Non-pigmented ciliary epithelial cell (primary cell): ENCODE measurements at regions not wholly inside any gene's neighbourhood (a gene's known extent, or its start where the extent isn't known, plus 50 kb on each side); places are given as distances from the start of the nearest gene placed in this dataset.

Experiments
- DNase-seq: peaks from one replicate; pipeline ENCODE4 v3.0.0-alpha.2; 2010; ENCODE audit warnings: low read depth

DNA sequence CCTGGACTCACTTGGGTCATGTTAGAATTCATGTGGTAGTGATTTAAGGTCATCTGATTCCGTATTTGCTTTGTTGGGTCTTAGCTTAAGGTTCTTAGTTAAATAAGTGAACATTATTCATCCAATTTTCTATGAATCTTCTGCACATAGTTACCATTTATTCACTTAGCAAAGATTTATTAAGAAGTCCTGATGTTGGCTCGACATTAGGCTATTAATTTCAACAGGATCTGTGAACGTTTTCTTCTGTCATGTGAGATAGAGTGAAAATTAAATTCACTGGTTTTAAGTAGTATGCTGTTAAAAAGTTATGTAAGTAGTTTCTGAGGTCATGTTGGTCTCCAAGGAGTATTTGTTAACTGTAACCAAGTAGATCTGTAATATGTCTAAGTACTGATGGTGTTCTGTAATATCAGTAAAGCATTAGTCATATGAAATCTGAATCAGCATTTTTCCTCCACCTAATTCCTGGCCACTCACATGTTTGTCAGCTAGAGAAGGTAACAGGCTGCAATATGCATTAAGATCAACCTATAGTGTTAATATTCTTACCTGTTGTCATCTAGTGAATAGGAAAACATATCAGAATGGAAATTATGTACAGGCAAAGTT, 155.6 kb downstream of the PCDH7 start:
- no peak for DNase-seq

DNA sequence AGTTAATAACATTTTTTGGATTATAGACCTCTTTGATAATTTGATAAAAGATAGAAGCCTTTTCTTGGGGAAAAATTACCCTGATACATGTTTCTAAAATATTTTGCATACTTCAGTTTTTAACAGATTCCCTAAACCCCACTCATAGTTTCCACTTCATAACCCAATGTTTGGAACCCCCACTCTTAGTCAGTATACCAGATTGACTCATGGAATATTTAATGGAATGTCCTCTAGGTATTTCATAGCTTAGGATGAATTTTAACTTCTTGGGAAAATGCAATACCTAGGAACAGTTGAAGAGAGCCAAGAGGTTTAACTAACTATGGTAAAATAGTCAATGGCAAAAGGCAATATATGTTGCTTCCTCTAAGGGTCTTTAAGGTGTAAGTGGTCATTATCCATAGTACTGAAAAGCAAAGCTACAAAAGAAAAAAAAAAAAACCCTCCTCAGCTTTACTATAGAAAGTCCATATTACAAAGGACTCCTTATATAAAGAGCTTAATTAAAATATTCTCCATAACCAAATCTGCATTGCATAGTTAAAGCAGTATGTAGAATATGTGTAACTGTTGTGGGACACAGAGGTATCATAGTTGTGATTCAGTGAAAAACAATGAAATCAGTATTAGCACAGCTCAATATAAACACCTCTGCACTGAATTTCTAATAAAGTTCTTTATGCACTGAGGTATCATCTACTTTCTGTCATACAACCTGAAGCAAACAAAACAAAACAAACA, 159.9 kb downstream of the PCDH7 start:
- no peak for DNase-seq

- DNase-seq = no peak
These were observed 161.8 kb downstream of the PCDH7 start for GRCh38 chr4:30881985-30882384.

GRCh38 chr4:30882443-30882842, 162.3 kb downstream of the PCDH7 start:
- DNase-seq = no peak

DNA sequence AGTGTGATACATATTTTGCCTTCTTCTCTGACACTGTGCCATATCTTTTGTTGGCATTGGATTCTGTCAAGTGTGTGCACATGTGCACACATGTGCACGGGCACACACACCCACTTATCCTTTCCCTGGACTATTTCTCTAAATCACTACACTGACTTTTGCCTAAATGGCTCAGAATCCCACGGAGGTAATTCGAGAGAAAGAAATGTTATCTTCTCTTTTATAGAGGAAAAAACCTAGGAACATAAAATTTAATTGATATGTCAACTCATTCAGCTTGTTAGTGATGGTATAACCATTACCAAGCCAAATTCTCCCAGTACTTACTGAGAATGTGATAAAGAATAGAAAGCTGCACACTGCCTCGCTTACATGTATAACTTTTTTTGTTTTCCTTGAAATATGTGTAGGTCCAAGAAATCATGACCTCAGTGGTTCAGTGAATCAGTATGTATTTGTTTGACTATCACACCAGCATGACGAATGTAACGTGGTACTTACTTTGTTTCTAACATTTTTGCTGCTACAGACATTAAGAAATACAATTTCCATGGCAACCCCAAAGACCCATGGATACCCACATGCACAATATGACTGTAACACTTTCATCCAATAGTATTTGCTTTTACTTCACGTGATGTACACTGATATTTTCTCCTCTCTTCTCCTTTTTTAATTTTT, 163.0 kb downstream of the PCDH7 start:
- no peak for DNase-seq

DNA sequence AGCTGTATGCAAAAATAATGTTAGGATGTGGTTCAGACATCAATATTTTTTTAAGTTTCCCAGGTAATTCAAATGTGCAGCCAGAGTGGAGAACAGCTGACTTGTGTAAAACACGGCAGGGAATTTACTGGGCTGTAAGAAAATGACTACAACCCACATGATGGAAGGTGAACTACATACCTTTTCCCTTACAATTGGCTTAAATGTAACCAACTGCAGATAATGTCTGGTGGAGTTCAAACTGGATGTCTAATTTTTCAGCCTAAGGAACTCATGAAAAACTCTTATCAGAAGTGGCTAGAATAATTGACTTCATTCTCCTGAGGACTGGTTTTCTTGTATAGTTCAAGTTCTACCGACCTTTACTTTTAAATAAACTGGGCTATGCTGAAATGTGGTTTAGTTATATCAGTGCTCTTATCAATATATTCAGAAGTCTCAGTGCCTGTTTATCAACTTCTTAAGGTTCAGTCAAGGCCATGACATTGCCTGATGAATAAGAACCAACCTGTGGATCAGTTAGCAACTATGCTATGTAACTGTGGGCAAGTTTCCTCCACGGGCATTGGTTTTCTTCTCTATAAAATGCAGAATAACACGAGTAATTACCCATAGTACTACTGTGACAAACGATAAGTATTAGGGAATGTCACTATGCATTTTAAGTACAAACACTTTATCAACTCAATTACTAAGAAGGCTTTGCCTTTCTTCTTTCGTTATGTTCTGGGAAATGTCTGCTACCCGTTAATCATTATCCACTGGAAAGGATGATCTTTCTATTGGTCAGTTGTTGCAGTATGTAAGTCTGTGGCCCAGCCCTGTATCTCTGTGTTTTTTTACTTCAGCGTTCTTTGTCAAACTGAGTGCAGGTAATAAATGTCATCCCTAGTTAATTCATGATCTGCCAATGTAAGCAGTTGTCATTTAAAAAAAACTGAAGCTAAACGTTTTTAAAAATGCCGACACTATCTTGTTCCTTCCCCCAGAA, 181.6 kb downstream of the PCDH7 start:
- no peak for DNase-seq

DNA sequence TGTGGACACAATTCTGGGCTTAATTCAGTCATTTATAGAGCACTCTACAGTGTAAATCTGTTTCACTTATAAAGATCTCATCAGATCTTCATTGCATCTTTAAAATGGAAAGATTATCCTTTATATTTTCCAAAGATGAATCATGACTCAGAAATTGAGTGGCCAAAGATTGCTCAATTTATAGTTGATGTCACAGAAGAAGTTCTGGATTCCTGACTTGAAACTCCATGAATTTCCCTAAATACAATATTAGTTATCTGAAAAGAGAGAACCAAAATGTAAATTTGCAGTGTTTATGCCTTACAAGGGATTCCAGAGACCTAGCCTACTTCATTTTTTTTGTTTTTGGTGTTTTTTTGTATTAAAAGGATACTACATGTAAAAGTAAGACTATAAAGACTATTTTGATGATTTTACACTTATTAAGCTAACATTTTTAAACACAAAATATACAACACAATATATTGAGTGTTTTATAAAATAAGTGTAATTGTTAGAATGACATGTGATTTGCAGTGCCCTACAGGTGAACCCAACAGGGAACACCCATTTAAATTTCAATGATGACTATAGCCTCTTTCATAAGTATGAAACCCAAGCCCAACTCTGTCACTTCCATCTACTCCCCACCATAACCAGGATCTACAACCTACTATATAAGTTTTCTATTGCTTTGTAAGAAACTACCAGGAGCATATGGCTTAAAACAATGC, 183.5 kb downstream of the PCDH7 start:
- peak; percentile 4 for DNase-seq

GRCh38 chr4:30904215-30904555, 184.0 kb downstream of the PCDH7 start:
- no peak for DNase-seq

- no peak for DNase-seq
These were observed 184.4 kb downstream of the PCDH7 start for GRCh38 chr4:30904588-30904987.

DNA sequence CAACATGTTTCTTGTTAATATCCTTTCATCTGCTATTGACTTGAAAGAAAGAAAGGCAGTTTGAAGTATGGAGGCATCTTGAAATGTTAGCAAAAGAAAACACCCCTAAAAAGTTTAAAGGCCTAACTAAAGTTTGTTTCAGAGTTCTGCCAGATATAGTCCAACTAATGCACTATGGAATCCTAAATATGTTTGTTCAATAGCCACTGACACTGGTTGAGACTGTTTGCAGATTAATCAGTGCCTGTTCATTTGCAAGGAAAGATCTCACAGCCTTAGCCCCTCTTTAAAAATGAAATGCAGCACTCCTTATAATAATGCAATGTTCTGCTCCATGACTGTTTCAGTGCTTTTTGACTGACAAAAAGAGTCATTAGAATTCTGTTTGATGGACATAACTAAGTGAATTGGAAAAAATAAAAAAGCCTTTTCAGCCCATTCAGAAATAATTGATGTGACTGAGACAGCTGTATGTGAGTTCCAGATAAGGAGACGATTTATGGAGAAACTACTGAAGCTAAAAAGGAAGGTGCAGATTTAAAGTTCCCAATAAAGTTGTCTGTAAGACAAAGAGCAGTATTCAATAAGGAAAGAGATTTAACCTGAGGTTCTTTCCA, 192.0 kb downstream of the PCDH7 start:
- peak; percentile 2 for DNase-seq

DNA sequence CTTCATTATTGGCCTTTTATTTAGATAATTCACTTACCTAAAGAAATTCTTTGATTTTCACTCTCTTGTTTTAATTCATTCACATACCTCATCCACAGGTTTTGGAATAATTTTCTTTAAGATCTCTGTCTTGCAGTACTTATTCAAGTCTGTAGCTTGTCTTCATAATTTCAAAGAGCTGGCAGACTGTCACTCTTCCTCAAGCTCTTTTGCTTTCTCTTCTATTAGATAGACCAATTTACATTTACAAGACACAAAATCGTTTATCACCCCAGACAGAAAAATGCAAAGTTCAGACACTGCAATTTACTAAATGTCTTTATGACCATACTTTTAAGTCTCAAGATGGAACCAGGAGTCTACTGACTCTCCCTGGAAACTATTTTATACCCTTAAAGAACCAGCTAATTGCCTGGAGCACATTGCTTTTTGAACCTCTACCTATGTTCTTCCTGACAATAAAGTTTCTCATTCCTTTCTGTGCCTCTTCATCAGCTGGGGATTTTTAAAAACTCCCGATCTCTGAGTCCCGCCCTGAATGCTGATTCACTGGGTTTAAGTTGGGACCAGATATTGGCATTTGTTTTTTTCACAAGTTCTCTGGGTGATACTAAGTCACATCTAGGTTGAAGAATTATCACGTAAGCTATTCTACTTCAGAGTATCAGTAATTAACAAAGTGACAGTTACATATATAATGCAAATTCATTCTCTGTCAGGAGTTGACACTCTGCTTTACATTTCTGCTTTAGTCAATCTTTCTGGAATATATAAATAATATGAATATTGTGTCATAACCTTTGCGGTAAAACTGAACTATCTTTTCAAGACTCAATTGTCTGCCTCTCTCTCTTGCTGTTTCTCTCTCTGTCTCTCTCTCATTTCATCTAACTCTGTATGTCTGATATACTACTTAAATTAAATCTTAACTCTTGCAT, 196.4 kb downstream of the PCDH7 start:
- no peak for DNase-seq

DNA sequence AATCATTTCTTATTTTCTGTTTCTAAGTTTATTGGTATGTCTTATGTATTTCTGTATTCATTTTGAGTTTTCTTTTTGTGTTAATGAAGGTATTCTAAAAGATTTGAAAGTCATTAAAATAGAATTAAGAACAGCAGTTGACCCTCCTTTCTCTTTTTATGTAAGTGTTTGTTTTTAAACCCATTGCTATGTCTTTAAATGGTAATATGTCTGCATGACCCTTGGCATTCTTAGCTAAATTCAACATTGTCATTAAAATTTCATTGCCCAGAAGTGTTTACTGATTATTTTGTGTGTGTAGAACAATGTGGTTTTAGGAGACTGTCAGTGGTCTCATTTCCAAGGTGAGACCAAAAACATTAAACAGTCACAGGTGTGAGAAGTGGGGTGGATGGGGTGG, 197.8 kb downstream of the PCDH7 start:
- no peak for DNase-seq

GRCh38 chr4:30919458-30919857, 199.3 kb downstream of the PCDH7 start:
- no peak for DNase-seq

GRCh38 chr4:30920043-30920442, 199.9 kb downstream of the PCDH7 start:
- no peak for DNase-seq

DNA sequence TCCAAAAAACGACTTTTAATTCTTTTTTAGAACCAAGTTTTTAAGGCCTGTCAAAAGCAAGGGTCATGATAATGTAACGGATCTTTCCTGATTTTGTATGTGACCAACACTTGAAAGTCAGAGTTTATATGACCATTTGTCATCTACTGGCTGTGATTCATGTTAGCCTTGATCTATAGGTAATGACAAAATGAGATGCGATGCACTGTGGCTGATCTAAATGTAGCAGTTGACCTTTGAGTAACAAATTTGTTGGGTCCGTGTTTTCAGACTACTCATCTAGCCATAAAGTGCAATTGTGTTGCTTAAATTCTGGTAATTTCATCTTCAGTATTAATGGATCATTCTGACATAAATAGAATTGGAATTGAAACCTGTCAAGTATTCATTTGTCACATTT, 202.5 kb downstream of the PCDH7 start:
- no peak for DNase-seq

GRCh38 chr4:30924495-30924894, 204.3 kb downstream of the PCDH7 start:
- no peak for DNase-seq

DNA sequence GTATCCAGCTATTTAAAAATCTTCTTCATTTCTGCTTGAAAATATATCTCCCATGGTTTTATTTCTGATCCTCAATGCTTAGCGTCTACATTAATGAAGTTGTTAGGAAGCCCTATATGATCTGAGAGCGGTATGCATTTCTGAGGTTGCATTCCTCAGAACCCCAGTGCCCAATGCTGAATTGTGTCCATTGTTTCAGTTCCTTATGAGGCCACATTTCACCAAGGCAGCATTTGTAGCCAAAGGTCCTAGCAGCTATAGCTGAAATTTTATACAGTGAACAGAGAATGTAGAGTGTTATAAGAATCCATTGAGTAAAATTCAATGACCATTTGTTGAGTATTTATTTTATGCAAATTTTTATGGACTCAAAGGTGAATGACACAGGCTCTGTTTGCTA, 209.5 kb downstream of the PCDH7 start:
- no peak for DNase-seq

GRCh38 chr4:30930276-30930675, 210.1 kb downstream of the PCDH7 start:
- no peak for DNase-seq

GRCh38 chr4:30932581-30932980, 212.4 kb downstream of the PCDH7 start:
- DNase-seq = no peak

DNA sequence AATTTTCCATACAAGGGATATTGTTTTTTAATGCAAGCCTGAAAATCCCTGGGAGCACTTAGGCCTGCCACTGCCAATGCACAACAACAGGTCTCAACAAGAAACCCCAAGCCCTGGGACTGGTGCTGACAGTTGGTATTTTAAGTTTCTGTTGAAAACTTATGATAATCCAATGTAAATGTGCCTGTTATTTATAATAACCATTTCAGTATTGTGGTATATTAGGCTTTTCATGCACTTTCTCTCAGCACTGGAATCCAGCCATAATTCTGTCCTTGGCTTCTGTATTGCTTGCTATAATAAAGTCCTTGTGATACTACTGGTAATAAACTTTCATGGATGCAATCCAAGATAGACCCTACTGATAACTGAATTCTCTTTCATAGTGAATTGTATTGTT, 218.9 kb downstream of the PCDH7 start:
- no peak for DNase-seq
